GM23338 (cell line): ENCODE measurements at regions not wholly inside any gene's neighbourhood (a gene's known extent, or its start where the extent isn't known, plus 50 kb on each side); places are given as distances from the start of the nearest gene placed in this dataset.

ENCODE experiments used
- ATAC-seq: fragments of 200-7000 bp; cut with Tn5 transposase; 3 replicates; pipeline ENCODE4 v1.9.1; 2020
- DNase-seq: peaks from one replicate; pipeline ENCODE4 v3.0.0-alpha.2; 2015; ENCODE audit warnings: low spot score
- H2AFZ ChIP-seq: fragments of 200-600 bp; sonication (generic); 2 replicates; pipeline ENCODE4 v1.8.0; 2016; ENCODE audit warnings: antibody characterized with exemption, mild to moderate bottlenecking, moderate library complexity
- H3F3A ChIP-seq: fragments of 200-600 bp; sonication (generic); replicated peaks from 2 replicates; pipeline ENCODE4 v1.8.0; 2017; ENCODE audit warnings: antibody characterized with exemption, mixed run types, low read depth
- H3K27ac ChIP-seq: fragments of 200-600 bp; sonication (generic); 2 replicates; pipeline ENCODE4 v1.6.1; 2016; ENCODE audit warnings: low read depth
- H3K27me3 ChIP-seq: fragments of 200-600 bp; sonication (generic); 2 replicates; pipeline ENCODE4 v1.8.0; 2016; ENCODE audit warnings: mild to moderate bottlenecking, mixed run types, moderate library complexity; ENCODE audit not compliant: insufficient read depth
- H3K36me3 ChIP-seq: fragments of 200-600 bp; sonication (generic); 2 replicates; pipeline ENCODE4 v1.8.0; 2016; ENCODE audit warnings: mild to moderate bottlenecking; ENCODE audit not compliant: insufficient read depth
- H3K4me1 ChIP-seq: fragments of 200-600 bp; sonication (generic); 2 replicates; pipeline ENCODE4 v1.8.0; 2016; ENCODE audit warnings: mild to moderate bottlenecking, moderate library complexity; ENCODE audit not compliant: insufficient read depth
- H3K4me2 ChIP-seq: fragments of 200-600 bp; sonication (generic); 2 replicates; pipeline ENCODE4 v1.7.1; 2017; ENCODE audit warnings: mixed run types
- H3K4me3 ChIP-seq: fragments of 200-600 bp; sonication (generic); 2 replicates; pipeline ENCODE4 v1.6.1; 2016; ENCODE audit warnings: mixed run types
- H3K79me2 ChIP-seq: fragments of 200-600 bp; sonication (generic); replicated peaks from 2 replicates; pipeline ENCODE4 v1.8.0; 2017; ENCODE audit warnings: mild to moderate bottlenecking; ENCODE audit not compliant: insufficient read depth
- H3K9me2 ChIP-seq: fragments of 200-600 bp; sonication (generic); 2 replicates; pipeline ENCODE4 v1.8.0; 2017; ENCODE audit not compliant: insufficient read depth
- H4K20me1 ChIP-seq: fragments of 200-600 bp; sonication (generic); replicated peaks from 2 replicates; pipeline ENCODE4 v1.8.0; 2017; ENCODE audit warnings: mild to moderate bottlenecking; ENCODE audit not compliant: insufficient read depth
- H3K27ac Mint-ChIP-seq: 2 replicates; pipeline ENCODE4 v1.8.0; 2020; ENCODE audit warnings: inconsistent platforms, mild to moderate bottlenecking, moderate library complexity, mixed read lengths
- H3K27me3 Mint-ChIP-seq: 3 replicates; pipeline ENCODE4 v1.8.0; 2022; ENCODE audit warnings: low read depth, mild to moderate bottlenecking, moderate library complexity, mixed read lengths, inconsistent platforms; ENCODE audit not compliant: insufficient read depth, poor library complexity
- H3K36me3 Mint-ChIP-seq: 3 replicates; pipeline ENCODE4 v1.8.0; 2021; ENCODE audit warnings: low read depth, mild to moderate bottlenecking, inconsistent platforms, moderate library complexity, mixed read lengths
- H3K4me1 Mint-ChIP-seq: 3 replicates; pipeline ENCODE4 v1.8.0; 2020; ENCODE audit warnings: mild to moderate bottlenecking, inconsistent platforms, mixed read lengths
- H3K4me3 Mint-ChIP-seq: 3 replicates; pipeline ENCODE4 v1.8.0; 2021; ENCODE audit warnings: moderate library complexity, mild to moderate bottlenecking, inconsistent platforms, mixed read lengths
- H3K9me3 Mint-ChIP-seq: 3 replicates; pipeline ENCODE4 v1.8.0; 2020; ENCODE audit warnings: moderate library complexity, mild to moderate bottlenecking, inconsistent platforms, mixed read lengths
- CTCF ChIP-seq, 2 experiments: fragments of 200-600 bp in 1 of 2; sonication (generic) in 1 of 2; conservative IDR thresholded peaks; 2 replicates each; pipeline versions ENCODE4 v1.5.1 to v1.6.1; 2016 to 2017; ENCODE audit warnings: antibody characterized with exemption in 2 of 2, low read depth in 2 of 2, mild to moderate bottlenecking in 2 of 2, moderate library complexity in 1 of 2
- NANOG ChIP-seq: IDR thresholded peaks from 2 replicates; pipeline ENCODE4 v1.6.1; 2016; ENCODE audit warnings: antibody characterized with exemption, borderline replicate concordance
- REST ChIP-seq: IDR thresholded peaks from one replicate; pipeline ENCODE4 v1.6.1; 2018; ENCODE audit warnings: antibody characterized with exemption; ENCODE audit not compliant: unreplicated experiment
- ZNF114 ChIP-seq: fragments of 250-450 bp; sonication (Bioruptor Pico); IDR thresholded peaks from 2 replicates; pipeline ENCODE4 v1.5.0; 2020; ENCODE audit warnings: mild to moderate bottlenecking, moderate library complexity
- ZNF331 ChIP-seq: fragments of 250-450 bp; sonication (Bioruptor Pico); IDR thresholded peaks from 2 replicates; pipeline ENCODE4 v1.5.0; 2020; ENCODE audit warnings: low read depth, mild to moderate bottlenecking, moderate library complexity
- ZNF462 ChIP-seq: fragments of 250-450 bp; sonication (Bioruptor Pico); IDR thresholded peaks from 2 replicates; pipeline ENCODE4 v1.5.0; 2020; ENCODE audit warnings: mild to moderate bottlenecking, moderate library complexity
- TF ChIP-seq, protein P1 (sequence below): IDR thresholded peaks from 2 replicates; pipeline ENCODE4 v1.6.1; 2016; ENCODE audit warnings: antibody characterized with exemption

DNA sequence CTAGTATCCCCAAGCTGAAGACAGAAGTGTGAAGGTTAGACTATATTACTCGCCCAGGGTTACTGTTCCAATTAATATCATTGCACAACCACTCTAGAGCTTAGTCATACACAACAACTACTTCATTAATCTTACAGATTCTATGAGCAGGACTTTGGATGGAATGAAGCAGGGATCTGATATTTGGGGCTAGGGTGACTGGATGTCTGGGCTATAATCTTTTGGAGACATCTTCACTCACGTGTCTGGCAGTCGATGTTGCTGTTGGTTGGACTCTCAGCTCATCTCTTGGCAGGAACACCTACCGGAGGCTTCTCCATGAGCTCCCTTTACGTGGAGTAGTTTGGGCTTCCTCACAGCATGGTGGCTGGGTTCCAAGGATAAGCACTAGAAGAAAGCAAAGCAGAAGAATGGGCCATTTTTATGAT is 519.2 kb upstream of the B3GALT2 start:
- H3F3A ChIP-seq: no peaks in the 10 kb centered on the region
- Mint-ChIP-seq H3K36me3 (no peaks in the 10 kb centered on the region), H3K4me1 (no peaks in the 10 kb centered on the region; the same call in 2 of the 3 replicates), H3K9me3 (no peaks in the 10 kb centered on the region), H3K27ac (no peak overlapping the region), H3K27me3 (no peaks in the 10 kb centered on the region), H3K4me3 (no peak overlapping the region)
- no peak overlapping the region for H3K4me3 ChIP-seq
- H3K79me2 ChIP-seq: no peaks in the 10 kb centered on the region
- no peak overlapping the region for H3K4me2 ChIP-seq
- H3K36me3 ChIP-seq: no peaks in the 10 kb centered on the region
- no peaks in the 10 kb centered on the region for H4K20me1 ChIP-seq
- no peak for TF ChIP-seq ZNF114 (CRISPR knock-in tag)
- no peak for TF ChIP-seq ZNF462 (CRISPR knock-in tag)
- peak overlapping the region; percentile 25; the same call in 1 of the 2 replicates for H2AFZ ChIP-seq
- no peaks in the 10 kb centered on the region for H3K9me2 ChIP-seq
- H3K27ac ChIP-seq: no peak overlapping the region
- no peaks in the 10 kb centered on the region for H3K27me3 ChIP-seq
- no peaks in the 10 kb centered on the region for H3K4me1 ChIP-seq
- DNase-seq: no peak
- no peak for ATAC-seq

- Histone ChIP-seq H4K20me1 (no peaks in the 10 kb centered on the region), H3K4me3 (no peak overlapping the region), H3K27me3 (no peaks in the 10 kb centered on the region), H3K4me2 (no peak overlapping the region), H3K79me2 (no peaks in the 10 kb centered on the region), H2AFZ (no peak overlapping the region), H3K36me3 (no peaks in the 10 kb centered on the region), H3K9me2 (no peaks in the 10 kb centered on the region), H3K27ac (no peak overlapping the region), H3K4me1 (no peaks in the 10 kb centered on the region), H3F3A (no peaks in the 10 kb centered on the region)
- TF ChIP-seq, protein P1, sequence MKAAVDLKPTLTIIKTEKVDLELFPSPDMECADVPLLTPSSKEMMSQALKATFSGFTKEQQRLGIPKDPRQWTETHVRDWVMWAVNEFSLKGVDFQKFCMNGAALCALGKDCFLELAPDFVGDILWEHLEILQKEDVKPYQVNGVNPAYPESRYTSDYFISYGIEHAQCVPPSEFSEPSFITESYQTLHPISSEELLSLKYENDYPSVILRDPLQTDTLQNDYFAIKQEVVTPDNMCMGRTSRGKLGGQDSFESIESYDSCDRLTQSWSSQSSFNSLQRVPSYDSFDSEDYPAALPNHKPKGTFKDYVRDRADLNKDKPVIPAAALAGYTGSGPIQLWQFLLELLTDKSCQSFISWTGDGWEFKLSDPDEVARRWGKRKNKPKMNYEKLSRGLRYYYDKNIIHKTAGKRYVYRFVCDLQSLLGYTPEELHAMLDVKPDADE: no peak
- TF ChIP-seq NANOG: no peak
- no peak for TF ChIP-seq ZNF114 (CRISPR knock-in tag)
- TF ChIP-seq REST: no peak
- TF ChIP-seq ZNF331: no peak
- no peak for TF ChIP-seq CTCF (conservative IDR thresholded peaks at IDR 0.05; ENCODE audit: low read depth in 2 of 2)
- Mint-ChIP-seq H3K4me1 (no peaks in the 10 kb centered on the region), H3K36me3 (no peaks in the 10 kb centered on the region), H3K27me3 (no peaks in the 10 kb centered on the region), H3K4me3 (no peak overlapping the region), H3K9me3 (no peaks in the 10 kb centered on the region), H3K27ac (no peak overlapping the region)
- no peak for ATAC-seq
- DNase-seq: no peak
These were observed 517.2 kb upstream of the B3GALT2 start for GRCh38 chr1:193703655-193704054.
